HG03469 (cell line): ENCODE measurements at regions not wholly inside any gene's neighbourhood (a gene's known extent, or its start where the extent isn't known, plus 50 kb on each side); places are given as distances from the start of the nearest gene placed in this dataset.

ENCODE experiments used
- ATAC-seq: cut with Tn5 transposase; IDR thresholded peaks from one replicate; pipeline ENCODE4 v1.9.1; 2021; ENCODE audit warnings: mild to moderate bottlenecking, moderate library complexity, moderate number of reproducible peaks; ENCODE audit not compliant: unreplicated experiment

- ATAC-seq, result no peak
Observed at GRCh38 chr12:3931206-3931605, 58.0 kb upstream of the PARP11 start.

- no peak for ATAC-seq
Observed at GRCh38 chr12:3929875-3930615, 56.8 kb upstream of the PARP11 start.

GRCh38 chr12:3928538-3929184 is 55.5 kb upstream of the PARP11 start:
- ATAC-seq, result no peak

- no peak for ATAC-seq
Observed at GRCh38 chr12:3925621-3926020, 52.4 kb upstream of the PARP11 start.

GRCh38 chr12:3924761-3925160 is 51.6 kb upstream of the PARP11 start:
- no peak for ATAC-seq

- no peak for ATAC-seq
Observed at GRCh38 chr12:3923021-3923420, 49.8 kb upstream of the PARP11 start.
